ENCODE measurements at regions not wholly inside any gene's neighbourhood (a gene's known extent, or its start where the extent isn't known, plus 50 kb on each side); places are given as distances from the start of the nearest gene placed in this dataset.

GRCh38 chr6:82611751-82612150, 248.1 kb downstream of the TPBG start:
- ChIA-PET CTCF (no interaction called here), POLR2A (no interaction called here)
- TF ChIP-seq SIN3A (IDR thresholded peaks at IDR 0.05; ENCODE audit: borderline replicate concordance, insufficient read depth, low read depth, low read length) (no peak), POLR2AphosphoS5 (IDR thresholded peaks at IDR 0.05; ENCODE audit: low read depth, low read length) (no peak), TCF7L2 (IDR thresholded peaks at IDR 0.05; ENCODE audit: low read depth, low read length) (no peak)
- DNase-seq (ENCODE audit: low read depth, low spot score) = no peak
- no TSS peak for BruUV-seq (replicated peaks)
- H3K9me3 ChIP-seq (ENCODE audit: control insufficient read depth, insufficient read depth, low read depth, low read length) = no peaks in the 10 kb centered on the region
- no peak overlapping the region for H3K27ac ChIP-seq (ENCODE audit: low read length)
- intact Hi-C loops (cut with micrococcal nuclease; ENCODE audit: unreplicated experiment) = no loop called here
- no peak for ATAC-seq
- in situ Hi-C loops (cut with HindIII; ENCODE audit: low pct_unique_long_range_greater_than_20kb, low sequenced_read_pairs) = no loop called here
- H3K4me3 ChIP-seq (ENCODE audit: low read depth in 2 of 2, low read length in 2 of 2) = no peak overlapping the region
- no peaks in the 10 kb centered on the region for H3K4me1 ChIP-seq (ENCODE audit: control insufficient read depth, insufficient read depth, low read length)
- no peaks in the 10 kb centered on the region for H3K36me3 ChIP-seq (ENCODE audit: control insufficient read depth, insufficient read depth, low read length)
- no peaks in the 10 kb centered on the region for H3K27me3 ChIP-seq (ENCODE audit: control insufficient read depth, insufficient read depth, low read length)

GRCh38 chr6:82612475-82613039, 248.9 kb downstream of the TPBG start:
- CTCF ChIA-PET = no interaction called here
- no peaks in the 10 kb centered on the region for H3K4me1 ChIP-seq (ENCODE audit: control insufficient read depth, insufficient read depth, low read length)
- H3K27ac ChIP-seq (ENCODE audit: low read length) = no peak overlapping the region
- intact Hi-C loops (cut with micrococcal nuclease; ENCODE audit: unreplicated experiment) (no loop called here), in situ Hi-C loops (cut with HindIII; ENCODE audit: low pct_unique_long_range_greater_than_20kb, low sequenced_read_pairs) (no loop called here)
- no peak for DNase-seq (ENCODE audit: low read depth, low spot score)
- ATAC-seq = no peak
- BruUV-seq (replicated peaks) = no TSS peak
- H3K27me3 ChIP-seq (ENCODE audit: control insufficient read depth, insufficient read depth, low read length) = no peaks in the 10 kb centered on the region
- no peaks in the 10 kb centered on the region for H3K9me3 ChIP-seq (ENCODE audit: control insufficient read depth, insufficient read depth, low read depth, low read length)
- H3K36me3 ChIP-seq (ENCODE audit: control insufficient read depth, insufficient read depth, low read length) = no peaks in the 10 kb centered on the region
- no peak overlapping the region for H3K4me3 ChIP-seq (ENCODE audit: low read depth in 2 of 2, low read length in 2 of 2)
- POLR2A ChIA-PET = no interaction called here
- TF ChIP-seq CTCF (IDR thresholded peaks at IDR 0.05) (no peak), SIN3A (IDR thresholded peaks at IDR 0.05; ENCODE audit: borderline replicate concordance, insufficient read depth, low read depth, low read length) (no peak), REST (IDR thresholded peaks at IDR 0.05; ENCODE audit: insufficient read depth in 1 of 2, low read depth in 2 of 2, low read length in 1 of 2) (no peak)

- ChIA-PET POLR2A (interaction anchor here (0.5 kb wide), 1 partner anchor 354 kb away, joined by 4 read pairs; no protein-coding TSS in a partner anchor), CTCF (no interaction called here)
- TF ChIP-seq REST (IDR thresholded peaks at IDR 0.05; ENCODE audit: insufficient read depth in 1 of 2, low read depth in 2 of 2, low read length in 1 of 2) = no peak
- no peak for TF ChIP-seq CTCF (IDR thresholded peaks at IDR 0.05)
- TF ChIP-seq POLR2AphosphoS5 (IDR thresholded peaks at IDR 0.05; ENCODE audit: low read depth, low read length) = no peak
- TF ChIP-seq SIN3A (IDR thresholded peaks at IDR 0.05; ENCODE audit: borderline replicate concordance, insufficient read depth, low read depth, low read length) = no peak
- no peak for TF ChIP-seq TCF7L2 (IDR thresholded peaks at IDR 0.05; ENCODE audit: low read depth, low read length)
- H3K27me3 ChIP-seq (ENCODE audit: control insufficient read depth, insufficient read depth, low read length) = no peaks in the 10 kb centered on the region
- H3K9me3 ChIP-seq (ENCODE audit: control insufficient read depth, insufficient read depth, low read depth, low read length) = no peaks in the 10 kb centered on the region
- intact Hi-C loops (cut with micrococcal nuclease; ENCODE audit: unreplicated experiment) (no loop called here), in situ Hi-C loops (cut with HindIII; ENCODE audit: low pct_unique_long_range_greater_than_20kb, low sequenced_read_pairs) (no loop called here)
- no peaks in the 10 kb centered on the region for H3K36me3 ChIP-seq (ENCODE audit: control insufficient read depth, insufficient read depth, low read length)
- H3K4me3 ChIP-seq (ENCODE audit: low read depth in 2 of 2, low read length in 2 of 2) = no peak overlapping the region
- H3K27ac ChIP-seq (ENCODE audit: low read length) = no peak overlapping the region
- DNase-seq (ENCODE audit: low read depth, low spot score) = no peak
- BruUV-seq (replicated peaks) = no TSS peak
- no peaks in the 10 kb centered on the region for H3K4me1 ChIP-seq (ENCODE audit: control insufficient read depth, insufficient read depth, low read length)
- no peak for ATAC-seq
Measured at GRCh38 chr6:82614518-82614917, 250.9 kb downstream of the TPBG start.
